ENCODE measurements at regions not wholly inside any gene's neighbourhood (a gene's known extent, or its start where the extent isn't known, plus 50 kb on each side); places are given as distances from the start of the nearest gene placed in this dataset.

- DNase-seq (ENCODE audit: low spot score), result no peak
These were observed 101.2 kb upstream of the MKLN1 start for GRCh38 chr7:131226514-131226865.

GRCh38 chr7:131231381-131232220, 96.1 kb upstream of the MKLN1 start:
- peak; percentile 70 for DNase-seq (ENCODE audit: low spot score)

- DNase-seq (ENCODE audit: low spot score), result no peak
These were observed 94.9 kb upstream of the MKLN1 start for GRCh38 chr7:131232768-131233167.

GRCh38 chr7:131233193-131233592, 94.5 kb upstream of the MKLN1 start:
- DNase-seq (ENCODE audit: low spot score), result no peak

GRCh38 chr7:131234719-131235488, 92.8 kb upstream of the MKLN1 start:
- DNase-seq (ENCODE audit: low spot score), result no peak

- DNase-seq (ENCODE audit: low spot score), result peak; percentile 89
These were observed 92.0 kb upstream of the MKLN1 start for GRCh38 chr7:131235489-131236317.

GRCh38 chr7:131236318-131236672, 91.4 kb upstream of the MKLN1 start:
- no peak for DNase-seq (ENCODE audit: low spot score)

GRCh38 chr7:131238347-131238931, 89.2 kb upstream of the MKLN1 start:
- peak; percentile 51 for DNase-seq (ENCODE audit: low spot score)

- no peak for DNase-seq (ENCODE audit: low spot score)
These were observed 86.3 kb upstream of the MKLN1 start for GRCh38 chr7:131241386-131241785.

GRCh38 chr7:131242123-131242650, 85.5 kb upstream of the MKLN1 start:
- no peak for DNase-seq (ENCODE audit: low spot score)

GRCh38 chr7:131244259-131244852, 83.3 kb upstream of the MKLN1 start:
- peak; percentile 22 for DNase-seq (ENCODE audit: low spot score)

- DNase-seq (ENCODE audit: low spot score), result no peak
These were observed 78.7 kb upstream of the MKLN1 start for GRCh38 chr7:131249003-131249402.

GRCh38 chr7:131249483-131249882, 78.2 kb upstream of the MKLN1 start:
- DNase-seq (ENCODE audit: low spot score), result no peak

GRCh38 chr7:131250331-131250730, 77.3 kb upstream of the MKLN1 start:
- no peak for DNase-seq (ENCODE audit: low spot score)

GRCh38 chr7:131251371-131251770, 76.3 kb upstream of the MKLN1 start:
- no peak for DNase-seq (ENCODE audit: low spot score)

GRCh38 chr7:131252976-131253375, 74.7 kb upstream of the MKLN1 start:
- DNase-seq (ENCODE audit: low spot score), result no peak

- no peak for DNase-seq (ENCODE audit: low spot score)
These were observed 73.5 kb upstream of the MKLN1 start for GRCh38 chr7:131254211-131254610.

- DNase-seq (ENCODE audit: low spot score), result no peak
These were observed 72.4 kb upstream of the MKLN1 start for GRCh38 chr7:131255242-131255641.

GRCh38 chr7:131261476-131261994, 66.1 kb upstream of the MKLN1 start:
- no peak for DNase-seq (ENCODE audit: low spot score)

GRCh38 chr7:131265227-131265626, 62.4 kb upstream of the MKLN1 start:
- no peak for DNase-seq (ENCODE audit: low spot score)

GRCh38 chr7:131267631-131268030, 60.0 kb upstream of the MKLN1 start:
- no peak for DNase-seq (ENCODE audit: low spot score)

All from CD4-positive, alpha-beta T cell treated with Interleukin-2 at 100 ng/mL for 4 hours (primary cell).